Parathyroid adenoma (tissue), 2 donors: ENCODE measurements at regions not wholly inside any gene's neighbourhood (a gene's known extent, or its start where the extent isn't known, plus 50 kb on each side); places are given as distances from the start of the nearest gene placed in this dataset.

Source experiments
- H2AFZ ChIP-seq: fragments of 300-600 bp; sonication (generic); one replicate; pipeline ENCODE4 v1.7.0; 2017; ENCODE audit warnings: antibody characterized with exemption, mild to moderate bottlenecking
- H3K27ac ChIP-seq: fragments of 300-600 bp; sonication (generic); one replicate; pipeline ENCODE4 v1.7.0; 2017
- H3K27me3 ChIP-seq: fragments of 300-600 bp; sonication (generic); one replicate; pipeline ENCODE4 v1.7.0; 2017; ENCODE audit warnings: low read length; ENCODE audit not compliant: control insufficient read depth, insufficient read depth
- H3K36me3 ChIP-seq: fragments of 300-600 bp; sonication (generic); one replicate; pipeline ENCODE4 v1.7.0; 2017; ENCODE audit warnings: low read length; ENCODE audit not compliant: control insufficient read depth, insufficient read depth
- H3K4me1 ChIP-seq: fragments of 300-600 bp; sonication (generic); one replicate; pipeline ENCODE4 v1.7.0; 2017; ENCODE audit warnings: control low read depth
- H3K4me2 ChIP-seq: fragments of 300-600 bp; sonication (generic); one replicate; pipeline ENCODE4 v1.7.0; 2017; ENCODE audit warnings: low read length
- H3K4me3 ChIP-seq: fragments of 300-600 bp; sonication (generic); one replicate; pipeline ENCODE4 v1.7.0; 2017; ENCODE audit warnings: low read depth, low read length
- H3K79me2 ChIP-seq: fragments of 300-600 bp; sonication (generic); one replicate; pipeline ENCODE4 v1.7.0; 2017; ENCODE audit warnings: control low read depth
- H3K9ac ChIP-seq: fragments of 300-600 bp; sonication (generic); one replicate; pipeline ENCODE4 v1.7.0; 2017; ENCODE audit warnings: mild to moderate bottlenecking
- H3K9me3 ChIP-seq: fragments of 300-600 bp; sonication (generic); one replicate; pipeline ENCODE4 v1.7.0; 2017; ENCODE audit warnings: low read length; ENCODE audit not compliant: control insufficient read depth
- CTCF ChIP-seq: fragments of 300-600 bp; sonication (generic); IDR thresholded peaks from one replicate; pipeline ENCODE4 v1.7.0; 2017; ENCODE audit warnings: antibody characterized with exemption, mild to moderate bottlenecking
- donor health status: primary hyperparathyroidism.

- Histone ChIP-seq H3K79me2 (no peaks in the 10 kb centered on the region), H3K9ac (no peak overlapping the region), H3K4me2 (no peak overlapping the region), H3K27me3 (no peaks in the 10 kb centered on the region), H2AFZ (no peak overlapping the region), H3K27ac (no peak overlapping the region), H3K36me3 (no peaks in the 10 kb centered on the region), H3K9me3 (no peaks in the 10 kb centered on the region), H3K4me3 (no peak overlapping the region), H3K4me1 (no peaks in the 10 kb centered on the region)
- TF ChIP-seq CTCF = no peak
Observed at GRCh38 chr17:79145548-79145947, 70.9 kb downstream of the ENGASE start.

- H2AFZ ChIP-seq = no peak overlapping the region
Observed at GRCh38 chr17:79144133-79144532, 69.5 kb downstream of the ENGASE start.

GRCh38 chr17:79142375-79142774 lies 67.8 kb downstream of the ENGASE start:
- no peak overlapping the region for H3K27ac ChIP-seq
- no peak overlapping the region for H3K4me2 ChIP-seq
- no peak overlapping the region for H3K4me3 ChIP-seq
- H2AFZ ChIP-seq = no peak overlapping the region
- TF ChIP-seq CTCF = no peak
- no peaks in the 10 kb centered on the region for H3K79me2 ChIP-seq
- H3K9ac ChIP-seq = no peak overlapping the region
- H3K36me3 ChIP-seq = no peaks in the 10 kb centered on the region
- peaks cover 1% of the 10 kb centered on the region for H3K4me1 ChIP-seq
- no peaks in the 10 kb centered on the region for H3K9me3 ChIP-seq
- no peaks in the 10 kb centered on the region for H3K27me3 ChIP-seq

More at GRCh38 chr17:79144133-79144532, 69.5 kb downstream of the ENGASE start:
- H3K79me2 ChIP-seq = no peaks in the 10 kb centered on the region
- no peak overlapping the region for H3K9ac ChIP-seq
- no peak for TF ChIP-seq CTCF
- no peaks in the 10 kb centered on the region for H3K27me3 ChIP-seq
- no peak overlapping the region for H3K27ac ChIP-seq
- H3K4me1 ChIP-seq = no peaks in the 10 kb centered on the region
- H3K9me3 ChIP-seq = no peaks in the 10 kb centered on the region
- H3K36me3 ChIP-seq = no peaks in the 10 kb centered on the region
- H3K4me2 ChIP-seq = no peak overlapping the region
- H3K4me3 ChIP-seq = no peak overlapping the region

GRCh38 chr17:79141578-79142355 lies 67.1 kb downstream of the ENGASE start:
- Histone ChIP-seq H3K27ac (no peak overlapping the region), H3K4me3 (no peak overlapping the region), H3K4me2 (no peak overlapping the region), H3K9me3 (no peaks in the 10 kb centered on the region), H3K79me2 (no peaks in the 10 kb centered on the region), H3K27me3 (no peaks in the 10 kb centered on the region), H3K36me3 (no peaks in the 10 kb centered on the region), H3K4me1 (peaks cover 3% of the 10 kb centered on the region), H2AFZ (no peak overlapping the region), H3K9ac (no peak overlapping the region)
- TF ChIP-seq CTCF = no peak

- TF ChIP-seq CTCF = no peak
- Histone ChIP-seq H3K4me3 (no peak overlapping the region), H3K36me3 (no peaks in the 10 kb centered on the region), H3K27me3 (no peaks in the 10 kb centered on the region), H3K4me2 (no peak overlapping the region), H3K27ac (no peak overlapping the region), H2AFZ (no peak overlapping the region), H3K4me1 (peaks cover 3% of the 10 kb centered on the region), H3K9me3 (no peaks in the 10 kb centered on the region), H3K79me2 (no peaks in the 10 kb centered on the region), H3K9ac (no peak overlapping the region)
Observed at GRCh38 chr17:79138826-79139225, 64.2 kb downstream of the ENGASE start.
